Upper lobe of right lung (tissue), 1 donor: ENCODE measurements at regions not wholly inside any gene's neighbourhood (a gene's known extent, or its start where the extent isn't known, plus 50 kb on each side); places are given as distances from the start of the nearest gene placed in this dataset.

Experiments
- ATAC-seq: fragments of 200-7000 bp; cut with Tn5 transposase; one replicate; pipeline ENCODE4 v1.9.1; 2020; ENCODE audit warnings: mild to moderate bottlenecking, moderate library complexity
- DNase-seq: peaks from one replicate; pipeline ENCODE4 v3.0.0-alpha.2; 2020
- H3K27ac ChIP-seq: fragments of 200-600 bp; one replicate; pipeline ENCODE4 v1.8.0; 2022
- H3K27me3 ChIP-seq: fragments of 200-600 bp; one replicate; pipeline ENCODE4 v1.8.0; 2022; ENCODE audit warnings: mild to moderate bottlenecking
- H3K36me3 ChIP-seq: fragments of 200-600 bp; one replicate; pipeline ENCODE4 v1.8.0; 2022
- H3K4me1 ChIP-seq: fragments of 200-600 bp; one replicate; pipeline ENCODE4 v1.8.0; 2022
- H3K4me3 ChIP-seq: fragments of 200-600 bp; one replicate; pipeline ENCODE4 v1.8.0; 2022; ENCODE audit warnings: mild to moderate bottlenecking
- H3K9me3 ChIP-seq: fragments of 200-600 bp; one replicate; pipeline ENCODE4 v1.8.0; 2022
- intact Hi-C: fragments of 100-400 bp; cut with DNase I; formaldehyde crosslinking; loops from one replicate; pipeline ENCODE4 v1.11.0; 2022
- TF ChIP-seq, protein P1 (sequence below): fragments of 200-600 bp; IDR thresholded peaks from one replicate; pipeline ENCODE4 v1.8.0; 2022; ENCODE audit warnings: antibody characterized with exemption
- donor health status: DM: no; HTN: yes; CAD: no; lungs with severe emphysema.

GRCh38 chr12:92036771-92037453 lies 108.7 kb downstream of the BTG1 start:
- no peaks in the 10 kb centered on the region for H3K27me3 ChIP-seq
- H3K36me3 ChIP-seq, result no peaks in the 10 kb centered on the region
- H3K27ac ChIP-seq, result no peak overlapping the region
- H3K9me3 ChIP-seq, result no peaks in the 10 kb centered on the region
- TF ChIP-seq, protein P1, sequence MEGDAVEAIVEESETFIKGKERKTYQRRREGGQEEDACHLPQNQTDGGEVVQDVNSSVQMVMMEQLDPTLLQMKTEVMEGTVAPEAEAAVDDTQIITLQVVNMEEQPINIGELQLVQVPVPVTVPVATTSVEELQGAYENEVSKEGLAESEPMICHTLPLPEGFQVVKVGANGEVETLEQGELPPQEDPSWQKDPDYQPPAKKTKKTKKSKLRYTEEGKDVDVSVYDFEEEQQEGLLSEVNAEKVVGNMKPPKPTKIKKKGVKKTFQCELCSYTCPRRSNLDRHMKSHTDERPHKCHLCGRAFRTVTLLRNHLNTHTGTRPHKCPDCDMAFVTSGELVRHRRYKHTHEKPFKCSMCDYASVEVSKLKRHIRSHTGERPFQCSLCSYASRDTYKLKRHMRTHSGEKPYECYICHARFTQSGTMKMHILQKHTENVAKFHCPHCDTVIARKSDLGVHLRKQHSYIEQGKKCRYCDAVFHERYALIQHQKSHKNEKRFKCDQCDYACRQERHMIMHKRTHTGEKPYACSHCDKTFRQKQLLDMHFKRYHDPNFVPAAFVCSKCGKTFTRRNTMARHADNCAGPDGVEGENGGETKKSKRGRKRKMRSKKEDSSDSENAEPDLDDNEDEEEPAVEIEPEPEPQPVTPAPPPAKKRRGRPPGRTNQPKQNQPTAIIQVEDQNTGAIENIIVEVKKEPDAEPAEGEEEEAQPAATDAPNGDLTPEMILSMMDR, result no peak
- intact Hi-C loops, result no loop called here
- DNase-seq (no peak), ATAC-seq (no peak)
- H3K4me1 ChIP-seq, result peaks cover 40% of the 10 kb centered on the region
- H3K4me3 ChIP-seq, result no peak overlapping the region

DNA sequence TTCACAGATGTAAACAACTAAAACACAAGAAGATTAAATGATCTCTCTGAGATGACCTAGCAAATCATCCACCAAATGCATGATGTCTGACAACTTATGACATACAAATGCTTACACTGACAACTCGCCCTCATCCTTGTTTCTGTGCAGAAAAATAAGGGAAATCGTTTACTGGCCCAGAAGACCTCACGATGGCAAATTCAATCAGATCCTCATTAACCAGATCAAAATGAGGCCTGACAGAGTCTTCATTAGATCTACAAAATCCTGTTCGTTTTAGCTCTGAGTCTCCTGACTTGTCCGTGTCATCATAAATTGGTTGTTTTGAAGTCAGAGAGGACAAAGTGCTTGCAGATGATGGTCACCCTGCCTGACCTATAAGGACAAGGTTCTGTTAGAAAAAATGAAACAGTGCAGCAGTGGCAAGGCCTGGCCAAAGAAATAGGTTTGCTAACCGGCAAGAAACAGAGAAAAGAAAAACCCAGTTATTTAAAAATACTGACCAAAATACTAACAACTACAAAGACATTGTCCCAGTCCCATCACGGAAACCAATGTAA lies 109.5 kb downstream of the BTG1 start:
- intact Hi-C loops, result no loop called here
- no peak for ATAC-seq
- no peak overlapping the region for H3K27ac ChIP-seq

GRCh38 chr12:92035477-92035876 lies 110.2 kb downstream of the BTG1 start:
- H3K4me3 ChIP-seq, result peak overlapping the region; percentile 45
- DNase-seq, result no peak

More for the DNA sequence above, 109.5 kb downstream of the BTG1 start:
- Histone ChIP-seq H3K9me3 (no peaks in the 10 kb centered on the region), H3K27me3 (no peaks in the 10 kb centered on the region), H3K4me3 (no peak overlapping the region), H3K4me1 (peaks cover 43% of the 10 kb centered on the region), H3K36me3 (no peaks in the 10 kb centered on the region)
- TF ChIP-seq, protein P1, result no peak
- DNase-seq, result no peak

DNA sequence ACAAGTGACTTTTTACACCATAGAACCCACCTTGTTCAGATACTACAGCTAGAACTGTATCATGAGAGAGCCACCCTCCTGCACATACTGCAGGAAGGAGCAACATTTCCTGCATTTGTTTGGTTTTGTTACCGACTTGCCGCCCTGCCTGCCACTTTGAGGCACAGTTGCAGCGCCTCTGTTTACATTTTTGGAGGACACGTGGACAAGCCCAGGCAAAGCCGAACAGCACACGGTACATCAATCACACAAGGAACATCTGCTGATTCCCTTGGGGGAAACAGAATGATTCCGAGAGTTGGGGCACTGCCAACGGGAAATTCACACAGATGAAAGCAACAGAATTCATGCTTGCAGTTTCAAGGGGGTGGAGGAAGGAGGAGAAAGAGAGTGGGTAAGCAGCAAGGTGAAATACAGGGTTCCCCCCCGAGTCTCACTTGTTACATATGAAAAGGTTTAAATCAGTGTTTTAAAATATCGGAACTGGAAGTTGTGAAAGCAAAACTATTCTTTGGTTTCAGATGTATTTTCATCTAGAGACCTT lies 110.7 kb downstream of the BTG1 start:
- H3K4me3 ChIP-seq, result peak overlapping the region; percentile 45
- H3K27me3 ChIP-seq, result no peaks in the 10 kb centered on the region
- peak overlapping the region; percentile 27 for H3K27ac ChIP-seq
- ATAC-seq (peak; percentile 78), DNase-seq (peak; percentile 62)
- TF ChIP-seq, protein P1, result no peak
- H3K4me1 ChIP-seq, result peaks cover 54% of the 10 kb centered on the region
- no peaks in the 10 kb centered on the region for H3K36me3 ChIP-seq
- intact Hi-C loops, result no loop called here
- no peaks in the 10 kb centered on the region for H3K9me3 ChIP-seq

More at GRCh38 chr12:92035477-92035876, 110.2 kb downstream of the BTG1 start:
- Histone ChIP-seq H3K27me3 (no peaks in the 10 kb centered on the region), H3K36me3 (no peaks in the 10 kb centered on the region), H3K27ac (peak overlapping the region; percentile 27), H3K9me3 (no peaks in the 10 kb centered on the region), H3K4me1 (peaks cover 49% of the 10 kb centered on the region)
- TF ChIP-seq, protein P1, result no peak
- ATAC-seq, result no peak
- intact Hi-C loops, result no loop called here

GRCh38 chr12:92034083-92034482 lies 111.6 kb downstream of the BTG1 start:
- ATAC-seq (peak; percentile 11), DNase-seq (no peak)
- Histone ChIP-seq H3K27ac (peak overlapping the region; percentile 78), H3K36me3 (no peaks in the 10 kb centered on the region), H3K27me3 (no peaks in the 10 kb centered on the region), H3K4me3 (no peak overlapping the region), H3K4me1 (peaks cover 61% of the 10 kb centered on the region), H3K9me3 (no peaks in the 10 kb centered on the region)
- TF ChIP-seq, protein P1, result no peak
- intact Hi-C loops, result no loop called here
